ENCODE measurements at regions not wholly inside any gene's neighbourhood (a gene's known extent, or its start where the extent isn't known, plus 50 kb on each side); places are given as distances from the start of the nearest gene placed in this dataset.

DNA sequence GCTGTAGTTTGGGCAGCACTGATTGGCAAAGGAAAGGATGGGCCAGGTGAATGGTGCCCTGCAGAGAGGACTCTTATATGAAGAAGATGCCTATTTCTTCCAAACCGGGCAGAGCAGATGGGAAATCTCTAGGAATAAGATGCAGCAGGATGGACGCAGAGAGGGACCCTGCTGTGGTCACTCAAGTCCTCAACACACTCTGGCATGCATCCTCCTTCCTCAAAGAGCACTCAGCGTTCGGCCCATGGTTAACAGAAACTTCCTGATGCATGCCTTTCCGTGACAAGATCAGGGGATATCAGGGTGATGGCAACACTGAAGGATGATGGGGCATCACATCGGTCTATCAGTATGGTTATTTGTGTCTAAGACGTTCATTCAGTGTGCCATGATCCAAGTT is 232.7 kb downstream of the TTC32 start:
- Histone ChIP-seq H3K4me3 (ENCODE audit: low read depth, low read length) (no peak overlapping the region), H3K27ac (ENCODE audit: extremely low read depth, low read depth, low read length) (peak overlapping the region; percentile 56; the same call in 1 of the 2 replicates), H3K9me3 (ENCODE audit: control insufficient read depth, insufficient read depth, low read depth, low read length) (no peaks in the 10 kb centered on the region), H3K4me1 (ENCODE audit: control insufficient read depth, insufficient read depth, low read length) (peaks cover 41% of the 10 kb centered on the region), H3K36me3 (ENCODE audit: control insufficient read depth in 2 of 2, insufficient read depth in 1 of 2, low read length in 2 of 2) (no peaks in the 10 kb centered on the region)
- ChIA-PET CTCF (no interaction called here), POLR2A (no interaction called here)
- no peak for TF ChIP-seq SCRT2 (tag by site-specific recombination; IDR thresholded peaks at IDR 0.05)
- no peak for TF ChIP-seq WT1 (tag by site-specific recombination; IDR thresholded peaks at IDR 0.05)
- no peak for TF ChIP-seq ZNF274 (IDR thresholded peaks at IDR 0.05; ENCODE audit: low read length)
- no peak for TF ChIP-seq ZNF274 (tag by site-specific recombination; IDR thresholded peaks at IDR 0.05; ENCODE audit: borderline replicate concordance)
- TF ChIP-seq ZNF704 (tag by site-specific recombination; IDR thresholded peaks at IDR 0.05) = no peak
- TF ChIP-seq, protein P1, sequence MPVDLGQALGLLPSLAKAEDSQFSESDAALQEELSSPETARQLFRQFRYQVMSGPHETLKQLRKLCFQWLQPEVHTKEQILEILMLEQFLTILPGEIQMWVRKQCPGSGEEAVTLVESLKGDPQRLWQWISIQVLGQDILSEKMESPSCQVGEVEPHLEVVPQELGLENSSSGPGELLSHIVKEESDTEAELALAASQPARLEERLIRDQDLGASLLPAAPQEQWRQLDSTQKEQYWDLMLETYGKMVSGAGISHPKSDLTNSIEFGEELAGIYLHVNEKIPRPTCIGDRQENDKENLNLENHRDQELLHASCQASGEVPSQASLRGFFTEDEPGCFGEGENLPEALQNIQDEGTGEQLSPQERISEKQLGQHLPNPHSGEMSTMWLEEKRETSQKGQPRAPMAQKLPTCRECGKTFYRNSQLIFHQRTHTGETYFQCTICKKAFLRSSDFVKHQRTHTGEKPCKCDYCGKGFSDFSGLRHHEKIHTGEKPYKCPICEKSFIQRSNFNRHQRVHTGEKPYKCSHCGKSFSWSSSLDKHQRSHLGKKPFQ (tag by site-specific recombination; IDR thresholded peaks at IDR 0.05) = no peak
- no peak for TF ChIP-seq ZBTB8A (tag by site-specific recombination; IDR thresholded peaks at IDR 0.05)
- TF ChIP-seq ZNF341 (tag by site-specific recombination; IDR thresholded peaks at IDR 0.05; ENCODE audit: low read depth) = no peak
- no peak for TF ChIP-seq ZNF548 (tag by site-specific recombination; IDR thresholded peaks at IDR 0.05)
- no peak for TF ChIP-seq ZNF670 (tag by site-specific recombination; IDR thresholded peaks at IDR 0.05; ENCODE audit: low read depth)
- no peak for TF ChIP-seq ZNF621 (tag by site-specific recombination; IDR thresholded peaks at IDR 0.05)
- no peak for TF ChIP-seq ZNF23 (tag by site-specific recombination; IDR thresholded peaks at IDR 0.05; ENCODE audit: borderline replicate concordance)
- TF ChIP-seq ZXDB (tag by site-specific recombination; IDR thresholded peaks at IDR 0.05) = no peak
- TF ChIP-seq ZSCAN5A (tag by site-specific recombination; IDR thresholded peaks at IDR 0.05) = no peak

DNA sequence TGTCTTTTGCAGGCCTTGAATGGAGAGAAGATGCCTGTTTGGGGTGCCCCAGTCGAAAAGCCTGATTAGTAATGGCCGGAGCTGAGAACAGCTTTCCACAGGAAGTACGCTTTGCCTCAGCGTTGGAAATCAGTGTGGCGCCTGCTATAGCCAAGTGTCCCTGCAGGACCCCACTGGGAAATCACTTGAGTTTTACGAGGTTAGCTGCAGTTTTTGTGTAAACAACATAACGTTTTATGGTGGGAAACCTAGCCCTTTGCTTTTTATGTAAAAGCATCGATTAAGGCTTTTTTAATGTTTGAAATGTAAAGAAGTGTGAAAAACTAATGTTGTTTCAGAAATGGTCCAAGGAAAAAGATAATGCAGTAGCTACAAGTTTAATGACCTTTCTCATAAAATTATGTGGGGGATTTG is 234.2 kb downstream of the TTC32 start:
- Histone ChIP-seq H3K9me3 (ENCODE audit: control insufficient read depth, insufficient read depth, low read depth, low read length) (no peaks in the 10 kb centered on the region), H3K4me3 (ENCODE audit: low read depth, low read length) (no peak overlapping the region), H3K4me1 (ENCODE audit: control insufficient read depth, insufficient read depth, low read length) (peaks cover 31% of the 10 kb centered on the region), H3K36me3 (ENCODE audit: control insufficient read depth in 2 of 2, insufficient read depth in 1 of 2, low read length in 2 of 2) (no peaks in the 10 kb centered on the region), H3K27ac (ENCODE audit: extremely low read depth, low read depth, low read length) (peak overlapping the region; percentile 73)
- POLR2A ChIA-PET = no interaction called here
- CTCF ChIA-PET = interaction anchor here (0.6 to 1.2 kb wide), 5 partner anchors 272 to 924 kb away, joined by 3 to 4 read pairs (median 3); no protein-coding TSS in a partner anchor
- TF ChIP-seq CTCF (tag by site-specific recombination; IDR thresholded peaks at IDR 0.05) (no peak), ZNF274 (IDR thresholded peaks at IDR 0.05; ENCODE audit: low read length) (no peak), ZNF274 (tag by site-specific recombination; IDR thresholded peaks at IDR 0.05; ENCODE audit: borderline replicate concordance) (no peak), ZNF214 (tag by site-specific recombination; IDR thresholded peaks at IDR 0.05; ENCODE audit: borderline replicate concordance) (no peak), ZNF302 (tag by site-specific recombination; IDR thresholded peaks at IDR 0.05; ENCODE audit: low read depth) (no peak), ZNF514 (tag by site-specific recombination; IDR thresholded peaks at IDR 0.05) (no peak), KLF9 (tag by site-specific recombination; IDR thresholded peaks at IDR 0.05; ENCODE audit: low read depth) (no peak), HOXA7 (CRISPR knock-in tag; IDR thresholded peaks at IDR 0.05; ENCODE audit: borderline replicate concordance) (no peak), ZNF266 (tag by site-specific recombination; IDR thresholded peaks at IDR 0.05; ENCODE audit: low read depth) (no peak), ZNF133 (tag by site-specific recombination; IDR thresholded peaks at IDR 0.05) (no peak), KLF1 (tag by site-specific recombination; IDR thresholded peaks at IDR 0.05) (no peak), ZNF423 (tag by site-specific recombination; IDR thresholded peaks at IDR 0.05) (peak; percentile 43; the same call in 1 of the 2 replicates), ZNF121 (tag by site-specific recombination; IDR thresholded peaks at IDR 0.05) (no peak), WT1 (tag by site-specific recombination; IDR thresholded peaks at IDR 0.05) (peak; percentile 89), ZNF341 (tag by site-specific recombination; IDR thresholded peaks at IDR 0.05; ENCODE audit: low read depth) (peak; percentile 80), ZNF311 (tag by site-specific recombination; IDR thresholded peaks at IDR 0.05; ENCODE audit: borderline replicate concordance) (no peak)
- TF ChIP-seq, protein P2, sequence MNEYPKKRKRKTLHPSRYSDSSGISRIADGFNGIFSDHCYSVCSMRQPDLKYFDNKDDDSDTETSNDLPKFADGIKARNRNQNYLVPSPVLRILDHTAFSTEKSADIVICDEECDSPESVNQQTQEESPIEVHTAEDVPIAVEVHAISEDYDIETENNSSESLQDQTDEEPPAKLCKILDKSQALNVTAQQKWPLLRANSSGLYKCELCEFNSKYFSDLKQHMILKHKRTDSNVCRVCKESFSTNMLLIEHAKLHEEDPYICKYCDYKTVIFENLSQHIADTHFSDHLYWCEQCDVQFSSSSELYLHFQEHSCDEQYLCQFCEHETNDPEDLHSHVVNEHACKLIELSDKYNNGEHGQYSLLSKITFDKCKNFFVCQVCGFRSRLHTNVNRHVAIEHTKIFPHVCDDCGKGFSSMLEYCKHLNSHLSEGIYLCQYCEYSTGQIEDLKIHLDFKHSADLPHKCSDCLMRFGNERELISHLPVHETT (tag by site-specific recombination; IDR thresholded peaks at IDR 0.05) = peak; percentile 64
- TF ChIP-seq, protein P1 (tag by site-specific recombination; IDR thresholded peaks at IDR 0.05) = peak; percentile 83
